Endodermal cell (in vitro differentiated cells): ENCODE measurements at regions not wholly inside any gene's neighbourhood (a gene's known extent, or its start where the extent isn't known, plus 50 kb on each side); places are given as distances from the start of the nearest gene placed in this dataset.

Experiments used
- DNase-seq: peaks from one replicate; pipeline ENCODE4 v3.0.0-alpha.2; 2017
- H3K27ac ChIP-seq: 2 replicates; pipeline ENCODE4 v1.5.1; 2013; ENCODE audit warnings: mild to moderate bottlenecking, low read depth, low read length, moderate library complexity
- H3K27me3 ChIP-seq: 2 replicates; pipeline ENCODE4 v1.6.1; 2013; ENCODE audit warnings: mild to moderate bottlenecking, low read length, moderate library complexity; ENCODE audit not compliant: insufficient read depth, control insufficient read depth, poor library complexity, severe bottlenecking
- H3K36me3 ChIP-seq: 2 replicates; pipeline ENCODE4 v1.7.0; 2013; ENCODE audit warnings: mild to moderate bottlenecking, low read length, moderate library complexity; ENCODE audit not compliant: control insufficient read depth, insufficient read depth
- H3K4me1 ChIP-seq: one replicate; pipeline ENCODE4 v1.7.0; 2013; ENCODE audit warnings: low read length; ENCODE audit not compliant: control insufficient read depth, insufficient read depth
- H3K4me3 ChIP-seq: 2 replicates; pipeline ENCODE4 v1.5.1; 2013; ENCODE audit warnings: mild to moderate bottlenecking, low read length, moderate library complexity
- H3K9ac ChIP-seq: 2 replicates; pipeline ENCODE4 v1.6.1; 2013; ENCODE audit warnings: mild to moderate bottlenecking, low read length, moderate library complexity; ENCODE audit not compliant: poor library complexity, severe bottlenecking; ENCODE audit errors: extremely low read depth
- H3K9me3 ChIP-seq: 2 replicates; pipeline ENCODE4 v1.6.1; 2013; ENCODE audit warnings: mild to moderate bottlenecking, low read length, moderate library complexity; ENCODE audit not compliant: control insufficient read depth
- H3K27ac Mint-ChIP-seq: 2 replicates; pipeline ENCODE4 v1.8.0; 2020; ENCODE audit warnings: mixed read lengths
- H3K27me3 Mint-ChIP-seq: 2 replicates; pipeline ENCODE4 v1.8.0; 2021; ENCODE audit warnings: mild to moderate bottlenecking, mixed read lengths; ENCODE audit not compliant: insufficient read depth
- H3K36me3 Mint-ChIP-seq: 2 replicates; pipeline ENCODE4 v1.8.0; 2020; ENCODE audit warnings: low read depth, mixed read lengths
- H3K4me1 Mint-ChIP-seq: 2 replicates; pipeline ENCODE4 v1.8.0; 2020; ENCODE audit warnings: mixed read lengths
- H3K4me3 Mint-ChIP-seq: 2 replicates; pipeline ENCODE4 v1.8.0; 2020; ENCODE audit warnings: mild to moderate bottlenecking, moderate library complexity, mixed read lengths
- H3K9me3 Mint-ChIP-seq: 2 replicates; pipeline ENCODE4 v1.8.0; 2020; ENCODE audit warnings: mild to moderate bottlenecking, mixed read lengths
- CTCF ChIP-seq: fragments of 200-600 bp; sonication (generic); conservative IDR thresholded peaks from 2 replicates; pipeline ENCODE4 v1.5.0; 2021; ENCODE audit warnings: antibody characterized with exemption, mild to moderate bottlenecking
- WGBS, 2 experiments: methylation state at CpG; one replicate each; pipeline versions ENCODE4 v1.1.5 to v1.1.7; 2013; ENCODE audit warnings: missing lambda C conversion rate in 2 of 2, mixed read lengths in 1 of 2; ENCODE audit not compliant: insufficient coverage in 1 of 2, insufficient read length in 1 of 2; 5-methylcytosine and 5-hydroxymethylcytosine counted together

GRCh38 chr2:216287251-216287650 is 85.0 kb downstream of the MARCHF4 start:
- TF ChIP-seq CTCF: no peak
- peaks cover 42% of the 10 kb centered on the region for H3K4me1 Mint-ChIP-seq
- H3K27me3 Mint-ChIP-seq: peaks cover 9% of the 10 kb centered on the region
- H3K36me3 ChIP-seq: no peaks in the 10 kb centered on the region
- peak; percentile 61 for DNase-seq
- H3K36me3 Mint-ChIP-seq: no peaks in the 10 kb centered on the region
- peak overlapping the region; percentile 76 for H3K27ac Mint-ChIP-seq
- no peaks in the 10 kb centered on the region for H3K9me3 ChIP-seq
- H3K4me3 ChIP-seq: no peak overlapping the region
- no peaks in the 10 kb centered on the region for H3K27me3 ChIP-seq
- no peak overlapping the region for H3K27ac ChIP-seq
- H3K4me1 ChIP-seq: peaks cover 27% of the 10 kb centered on the region
- no peak overlapping the region for H3K9ac ChIP-seq
- WGBS, 2 experiments: 49 to 100% methylated on average over 1 to 5 of the region's 5 CpGs
- H3K9me3 Mint-ChIP-seq: no peaks in the 10 kb centered on the region
- peak overlapping the region; percentile 4 for H3K4me3 Mint-ChIP-seq

- Histone ChIP-seq H3K9me3 (no peaks in the 10 kb centered on the region), H3K27me3 (no peaks in the 10 kb centered on the region), H3K9ac (no peak overlapping the region), H3K27ac (no peak overlapping the region), H3K36me3 (no peaks in the 10 kb centered on the region), H3K4me3 (no peak overlapping the region), H3K4me1 (peaks cover 23% of the 10 kb centered on the region)
- Mint-ChIP-seq H3K27me3 (peaks cover 9% of the 10 kb centered on the region), H3K27ac (peak overlapping the region; percentile 76), H3K4me3 (peak overlapping the region; percentile 4), H3K36me3 (no peaks in the 10 kb centered on the region), H3K4me1 (peaks cover 45% of the 10 kb centered on the region), H3K9me3 (no peaks in the 10 kb centered on the region)
- DNase-seq: peak; percentile 75
- no peak for TF ChIP-seq CTCF
- WGBS, 2 experiments: 63 to 90% methylated on average over 3 to 8 of the region's 8 CpGs
Observed at GRCh38 chr2:216286616-216287231, 85.6 kb downstream of the MARCHF4 start.

- H3K36me3 Mint-ChIP-seq: no peaks in the 10 kb centered on the region
Observed at GRCh38 chr2:216285701-216286100, 86.6 kb downstream of the MARCHF4 start.

More at GRCh38 chr2:216285701-216286100, 86.6 kb downstream of the MARCHF4 start:
- TF ChIP-seq CTCF: no peak
- no peak overlapping the region for H3K4me3 Mint-ChIP-seq
- peaks cover 51% of the 10 kb centered on the region for H3K4me1 Mint-ChIP-seq
- Histone ChIP-seq H3K9me3 (no peaks in the 10 kb centered on the region), H3K27me3 (no peaks in the 10 kb centered on the region), H3K9ac (no peak overlapping the region), H3K36me3 (no peaks in the 10 kb centered on the region), H3K27ac (no peak overlapping the region), H3K4me3 (no peak overlapping the region), H3K4me1 (peaks cover 23% of the 10 kb centered on the region)
- H3K9me3 Mint-ChIP-seq: no peaks in the 10 kb centered on the region
- WGBS, 2 experiments: 55 to 66% methylated on average over 6 to 7 of the region's 7 CpGs
- no peak overlapping the region for H3K27ac Mint-ChIP-seq
- H3K27me3 Mint-ChIP-seq: peaks cover 9% of the 10 kb centered on the region
- DNase-seq: peak; percentile 70
